A549 (cell line): ENCODE measurements at regions not wholly inside any gene's neighbourhood (a gene's known extent, or its start where the extent isn't known, plus 50 kb on each side); places are given as distances from the start of the nearest gene placed in this dataset.
"Not testable (repeated sequence)": the region's sequence is repeated elsewhere in the genome, so short reads cannot be mapped to it uniquely, and the experiment has no call there.

Experiments used
- ATAC-seq, 2 experiments: fragments of 200-7000 bp in 1 of 2; fragments of >200 bp in 1 of 2; cut with Nextera tagmentation in 1 of 2; cut with Tn5 transposase in 1 of 2; 3 replicates each; pipeline versions ENCODE4 v1.8.0 to v1.9.1; 2018 to 2020; ENCODE audit warnings: mild to moderate bottlenecking in 1 of 2, moderate library complexity in 1 of 2
- CTCF ChIA-PET: fragments of 300-600 bp; sonication (Branson Sonifier 250); formaldehyde crosslinking; extraction: SDS; loops from one replicate; lab custom pipeline; 2021; ENCODE audit warnings: antibody characterized with exemption, inconsistent platforms; lab: Yijun Ruan, JAX
- POLR2A ChIA-PET: fragments of 350-600 bp; formaldehyde crosslinking; extraction: SDS; loops from one replicate; lab custom pipeline; 2021; ENCODE audit warnings: antibody characterized with exemption, inconsistent platforms; lab: Yijun Ruan, JAX
- DNase-seq, 2 experiments: peaks; one replicate each; pipeline versions ENCODE4 v3.0.0 to v3.0.0-alpha.2; 2011 to 2016; ENCODE audit warnings: low read depth in 1 of 2, low spot score in 1 of 2
- FAIRE-seq: peaks from 2 replicates; lab custom pipeline; 2011; peaks lifted over from hg19 to GRCh38; lab: Jason Lieb, UNC
- H3K27ac ChIP-seq, 2 experiments: fragments of >200 bp; sonication (Bioruptor Twin); formaldehyde crosslinking; 3 replicates each; pipeline ENCODE4 v1.5.1; 2016 to 2017
- H3K4me1 ChIP-seq: fragments of >200 bp; sonication (Bioruptor Twin); formaldehyde crosslinking; 3 replicates; pipeline ENCODE4 v1.6.1; 2016
- H3K4me2 ChIP-seq: fragments of >200 bp; sonication (Bioruptor Twin); formaldehyde crosslinking; 3 replicates; pipeline ENCODE4 v1.6.1; 2016
- H3K4me3 ChIP-seq: fragments of >200 bp; sonication (Bioruptor Twin); formaldehyde crosslinking; 3 replicates; pipeline ENCODE4 v1.5.1; 2016
- H3K9me3 ChIP-seq: fragments of >200 bp; sonication (Bioruptor Twin); formaldehyde crosslinking; 3 replicates; pipeline ENCODE4 v1.6.1; 2016
- CEBPB ChIP-seq, 2 experiments: fragments of >200 bp in 1 of 2; sonication (Bioruptor Twin) in 1 of 2; formaldehyde crosslinking in 1 of 2; IDR thresholded peaks; 2 replicates each; pipeline ENCODE4 v1.6.1; 2012 to 2016
- CHD4 ChIP-seq: fragments of 200-600 bp; sonication (generic); IDR thresholded peaks from 2 replicates; pipeline ENCODE4 v1.6.1; 2016; ENCODE audit warnings: antibody characterized with exemption, mild to moderate bottlenecking, borderline replicate concordance
- CTCF ChIP-seq: fragments of >200 bp; sonication (Bioruptor Twin); formaldehyde crosslinking; IDR thresholded peaks from 3 replicates; pipeline ENCODE4 v1.5.1; 2016
- EHF ChIP-seq: fragments of 250-450 bp; sonication (Bioruptor Pico); IDR thresholded peaks from 2 replicates; pipeline ENCODE4 v1.5.0; 2020; ENCODE audit warnings: mild to moderate bottlenecking
- EP300 ChIP-seq, 2 experiments: fragments of >200 bp; sonication (Bioruptor Twin); formaldehyde crosslinking; IDR thresholded peaks; 2 replicates in 1 of 2; 3 replicates in 1 of 2; pipeline ENCODE4 v1.6.1; 2016 to 2017
- FOSL2 ChIP-seq, 2 experiments: fragments of 450-650 bp in 1 of 2; fragments of >200 bp in 1 of 2; sonication (Bioruptor Twin) in 1 of 2; formaldehyde crosslinking; IDR thresholded peaks; 2 replicates each; pipeline versions ENCODE4 v1.5.0 to v1.6.1; 2016 to 2020; ENCODE audit warnings: mild to moderate bottlenecking in 1 of 2, moderate library complexity in 1 of 2
- GATA3 ChIP-seq: IDR thresholded peaks from 2 replicates; pipeline ENCODE4 v1.6.1; 2012; ENCODE audit warnings: borderline replicate concordance
- HDAC2 ChIP-seq: fragments of 200-600 bp; sonication (generic); IDR thresholded peaks from 2 replicates; pipeline ENCODE4 v1.6.1; 2016
- HOXA7 ChIP-seq: fragments of 250-450 bp; sonication (Bioruptor Pico); IDR thresholded peaks from 2 replicates; pipeline ENCODE4 v1.5.0; 2020; ENCODE audit warnings: mild to moderate bottlenecking, moderate library complexity
- HOXB13 ChIP-seq: fragments of 250-450 bp; sonication (Bioruptor Pico); IDR thresholded peaks from 2 replicates; pipeline ENCODE4 v1.5.0; 2020; ENCODE audit warnings: low read depth, mild to moderate bottlenecking, moderate library complexity
- KDM1A ChIP-seq: fragments of 200-600 bp; sonication (generic); IDR thresholded peaks from 2 replicates; pipeline ENCODE4 v1.6.1; 2016; ENCODE audit warnings: low read depth, mild to moderate bottlenecking
- MAX ChIP-seq: IDR thresholded peaks from 2 replicates; pipeline ENCODE4 v1.6.1; 2012
- NPAS2 ChIP-seq: fragments of 250-450 bp; sonication (Bioruptor Pico); IDR thresholded peaks from 2 replicates; pipeline ENCODE4 v1.8.0; 2022; ENCODE audit warnings: mild to moderate bottlenecking, moderate library complexity, borderline replicate concordance
- PHF8 ChIP-seq: fragments of 200-600 bp; sonication (generic); IDR thresholded peaks from 2 replicates; pipeline ENCODE4 v1.6.1; 2016; ENCODE audit warnings: low read depth, mild to moderate bottlenecking, antibody characterized with exemption, moderate library complexity, borderline replicate concordance
- RCOR1 ChIP-seq: fragments of 150-350 bp; IDR thresholded peaks from 2 replicates; pipeline ENCODE4 v1.6.1; 2014; ENCODE audit warnings: antibody characterized with exemption, low read length, low read depth
- RFX5 ChIP-seq: fragments of 450-650 bp; IDR thresholded peaks from 2 replicates; pipeline ENCODE4 v1.7.1; 2014; ENCODE audit warnings: antibody characterized with exemption, mild to moderate bottlenecking, moderate library complexity
- SREBF2 ChIP-seq: fragments of 450-650 bp; IDR thresholded peaks from 2 replicates; pipeline ENCODE4 v1.6.1; 2014; ENCODE audit warnings: mild to moderate bottlenecking, moderate library complexity
- ZC3H11A ChIP-seq: fragments of 450-650 bp; IDR thresholded peaks from 2 replicates; pipeline ENCODE4 v1.6.1; 2014; ENCODE audit warnings: antibody characterized with exemption, mild to moderate bottlenecking
- WGBS: methylation state at CpG from one replicate; pipeline ENCODE4 v1.1.6; 2017; ENCODE audit errors: missing lambda C conversion rate; 5-methylcytosine and 5-hydroxymethylcytosine counted together
- TF ChIP-seq, protein P1 (sequence below): IDR thresholded peaks from 2 replicates; pipeline ENCODE4 v1.6.1; 2012
- TF ChIP-seq, protein P2 (sequence below): fragments of 450-650 bp; IDR thresholded peaks from 2 replicates; pipeline ENCODE4 v1.6.1; 2014; ENCODE audit warnings: antibody characterized with exemption

- CTCF ChIA-PET, ATAC-seq, FAIRE-seq: not testable (repeated sequence)
These were observed 72.4 kb downstream of the HNRNPD start for GRCh38 chr4:82301390-82301789.

DNA sequence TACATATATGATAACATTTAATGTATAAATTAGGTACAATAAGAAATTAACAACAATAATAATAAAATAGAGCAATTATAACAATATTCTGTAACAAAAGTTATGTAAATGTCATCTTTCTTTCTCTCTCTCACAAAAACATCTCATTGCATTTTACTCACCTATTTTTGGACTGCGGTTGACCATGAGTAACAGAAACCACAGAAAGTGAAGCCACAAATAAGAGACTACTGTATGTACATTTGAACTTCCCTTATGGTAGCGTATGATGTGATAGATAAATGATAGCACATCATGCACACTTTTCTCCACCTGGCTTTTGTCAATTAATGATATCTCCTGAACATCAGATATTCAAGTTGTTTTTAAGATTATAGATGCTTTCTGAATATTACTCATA is 80.5 kb downstream of the HNRNPD start:
- DNase-seq (no peak), ATAC-seq (no peak), FAIRE-seq (no peak)
- no peaks in the 10 kb centered on the region for H3K4me1 ChIP-seq
- POLR2A ChIA-PET, result no interaction called here
- CTCF ChIA-PET, result no interaction called here
- no peak overlapping the region for H3K4me2 ChIP-seq
- no peak overlapping the region for H3K4me3 ChIP-seq
- 65% methylated on average over 2 of the region's 2 CpGs for WGBS
- H3K9me3 ChIP-seq, result no peaks in the 10 kb centered on the region
- TF ChIP-seq, protein P1, sequence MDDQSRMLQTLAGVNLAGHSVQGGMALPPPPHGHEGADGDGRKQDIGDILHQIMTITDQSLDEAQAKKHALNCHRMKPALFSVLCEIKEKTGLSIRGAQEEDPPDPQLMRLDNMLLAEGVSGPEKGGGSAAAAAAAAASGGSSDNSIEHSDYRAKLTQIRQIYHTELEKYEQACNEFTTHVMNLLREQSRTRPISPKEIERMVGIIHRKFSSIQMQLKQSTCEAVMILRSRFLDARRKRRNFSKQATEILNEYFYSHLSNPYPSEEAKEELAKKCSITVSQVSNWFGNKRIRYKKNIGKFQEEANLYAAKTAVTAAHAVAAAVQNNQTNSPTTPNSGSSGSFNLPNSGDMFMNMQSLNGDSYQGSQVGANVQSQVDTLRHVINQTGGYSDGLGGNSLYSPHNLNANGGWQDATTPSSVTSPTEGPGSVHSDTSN, result no peak
- TF ChIP-seq, protein P2, sequence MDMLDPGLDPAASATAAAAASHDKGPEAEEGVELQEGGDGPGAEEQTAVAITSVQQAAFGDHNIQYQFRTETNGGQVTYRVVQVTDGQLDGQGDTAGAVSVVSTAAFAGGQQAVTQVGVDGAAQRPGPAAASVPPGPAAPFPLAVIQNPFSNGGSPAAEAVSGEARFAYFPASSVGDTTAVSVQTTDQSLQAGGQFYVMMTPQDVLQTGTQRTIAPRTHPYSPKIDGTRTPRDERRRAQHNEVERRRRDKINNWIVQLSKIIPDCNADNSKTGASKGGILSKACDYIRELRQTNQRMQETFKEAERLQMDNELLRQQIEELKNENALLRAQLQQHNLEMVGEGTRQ, result no peak
- no peak for TF ChIP-seq HOXA7 (CRISPR knock-in tag)
- no peak for TF ChIP-seq EP300 (IDR thresholded peaks at IDR 0.05)
- no peak for TF ChIP-seq SREBF2
- no peak for TF ChIP-seq FOSL2 (IDR thresholded peaks at IDR 0.05)
- no peak for TF ChIP-seq FOSL2 (CRISPR knock-in tag; IDR thresholded peaks at IDR 0.05)
- no peak for TF ChIP-seq EHF (CRISPR knock-in tag)
- TF ChIP-seq GATA3, result no peak
- TF ChIP-seq MAX, result no peak
- no peak for TF ChIP-seq CHD4
- TF ChIP-seq HOXB13 (CRISPR knock-in tag), result no peak
- no peak for TF ChIP-seq ZC3H11A
- TF ChIP-seq HDAC2, result no peak
- TF ChIP-seq PHF8, result no peak
- TF ChIP-seq NPAS2 (CRISPR knock-in tag), result no peak
- no peak overlapping the region for H3K27ac ChIP-seq

More at GRCh38 chr4:82301390-82301789, 72.4 kb downstream of the HNRNPD start:
- H3K9me3 ChIP-seq, H3K4me3 ChIP-seq, H3K4me2 ChIP-seq, DNase-seq, H3K27ac ChIP-seq, H3K4me1 ChIP-seq, POLR2A ChIA-PET: not testable (repeated sequence)

DNA sequence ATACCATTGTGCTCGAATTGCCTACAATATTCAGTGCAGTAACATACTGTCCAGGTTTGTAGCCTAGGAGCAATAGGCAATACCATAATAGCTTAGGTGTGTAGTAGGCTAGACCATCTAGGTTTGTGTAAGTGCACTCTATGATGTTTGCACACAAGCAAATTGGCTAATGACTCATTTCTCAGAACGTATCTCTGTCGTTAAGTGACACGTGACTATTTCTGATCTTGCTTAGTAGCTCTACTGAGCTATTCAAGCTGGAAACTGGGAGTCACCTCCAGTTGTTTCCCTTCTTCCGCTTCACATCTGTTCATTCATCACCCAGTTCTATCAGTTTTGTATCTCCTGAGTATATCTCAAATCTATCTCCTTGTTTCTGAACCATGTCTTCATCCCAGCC is 86.1 kb downstream of the HNRNPD start:
- ChIA-PET POLR2A (no interaction called here), CTCF (no interaction called here)
- DNase-seq, result no peak
- no peak for ATAC-seq
- FAIRE-seq, result no peak
- Histone ChIP-seq H3K9me3 (no peaks in the 10 kb centered on the region), H3K4me1 (0 out of 3 replicates have a peak, but pooled peaks cover 4% of the 10 kb centered on the region), H3K27ac (no peak overlapping the region), H3K4me3 (no peak overlapping the region), H3K4me2 (no peak overlapping the region)
- WGBS, result 9% methylated on average over 5 of the region's 5 CpGs
- TF ChIP-seq CTCF (no peak), RCOR1 (no peak), CEBPB (IDR thresholded peaks at IDR 0.05) (no peak), RFX5 (no peak), GATA3 (no peak), KDM1A (no peak)
- TF ChIP-seq, protein P1, result no peak
